ENCODE measurements at regions not wholly inside any gene's neighbourhood (a gene's known extent, or its start where the extent isn't known, plus 50 kb on each side); places are given as distances from the start of the nearest gene placed in this dataset.

GRCh38 chr2:52294628-52295027, 1262.7 kb upstream of the NRXN1 start:
- DNase-seq (ENCODE audit: low spot score) (no peak), ATAC-seq (no peak)
- H3K27ac Mint-ChIP-seq, result peak overlapping the region; percentile 45; the same call in 1 of the 2 replicates
- H3K4me3 Mint-ChIP-seq, result no peak overlapping the region
- H3K27ac ChIP-seq (ENCODE audit: low read depth), result no peak overlapping the region
- TF ChIP-seq ZNF114 (CRISPR knock-in tag; IDR thresholded peaks at IDR 0.05) (no peak), EZH2 (IDR thresholded peaks at IDR 0.05; ENCODE audit: low read depth, unreplicated experiment) (no peak), JUNB (IDR thresholded peaks at IDR 0.05; ENCODE audit: unreplicated experiment) (no peak), ETS1 (IDR thresholded peaks at IDR 0.05) (no peak), POLR2AphosphoS5 (IDR thresholded peaks at IDR 0.05; ENCODE audit: low read depth) (no peak), STAT1 (IDR thresholded peaks at IDR 0.05; ENCODE audit: unreplicated experiment) (no peak), ZNF331 (CRISPR knock-in tag; IDR thresholded peaks at IDR 0.05; ENCODE audit: low read depth) (no peak), CREB1 (CRISPR knock-in tag; IDR thresholded peaks at IDR 0.05; ENCODE audit: low read depth) (no peak), NANOG (IDR thresholded peaks at IDR 0.05; ENCODE audit: borderline replicate concordance) (no peak), EZH2phosphoT487 (IDR thresholded peaks at IDR 0.05; ENCODE audit: unreplicated experiment) (no peak), ZNF462 (CRISPR knock-in tag; IDR thresholded peaks at IDR 0.05) (no peak)
- TF ChIP-seq, protein P1, sequence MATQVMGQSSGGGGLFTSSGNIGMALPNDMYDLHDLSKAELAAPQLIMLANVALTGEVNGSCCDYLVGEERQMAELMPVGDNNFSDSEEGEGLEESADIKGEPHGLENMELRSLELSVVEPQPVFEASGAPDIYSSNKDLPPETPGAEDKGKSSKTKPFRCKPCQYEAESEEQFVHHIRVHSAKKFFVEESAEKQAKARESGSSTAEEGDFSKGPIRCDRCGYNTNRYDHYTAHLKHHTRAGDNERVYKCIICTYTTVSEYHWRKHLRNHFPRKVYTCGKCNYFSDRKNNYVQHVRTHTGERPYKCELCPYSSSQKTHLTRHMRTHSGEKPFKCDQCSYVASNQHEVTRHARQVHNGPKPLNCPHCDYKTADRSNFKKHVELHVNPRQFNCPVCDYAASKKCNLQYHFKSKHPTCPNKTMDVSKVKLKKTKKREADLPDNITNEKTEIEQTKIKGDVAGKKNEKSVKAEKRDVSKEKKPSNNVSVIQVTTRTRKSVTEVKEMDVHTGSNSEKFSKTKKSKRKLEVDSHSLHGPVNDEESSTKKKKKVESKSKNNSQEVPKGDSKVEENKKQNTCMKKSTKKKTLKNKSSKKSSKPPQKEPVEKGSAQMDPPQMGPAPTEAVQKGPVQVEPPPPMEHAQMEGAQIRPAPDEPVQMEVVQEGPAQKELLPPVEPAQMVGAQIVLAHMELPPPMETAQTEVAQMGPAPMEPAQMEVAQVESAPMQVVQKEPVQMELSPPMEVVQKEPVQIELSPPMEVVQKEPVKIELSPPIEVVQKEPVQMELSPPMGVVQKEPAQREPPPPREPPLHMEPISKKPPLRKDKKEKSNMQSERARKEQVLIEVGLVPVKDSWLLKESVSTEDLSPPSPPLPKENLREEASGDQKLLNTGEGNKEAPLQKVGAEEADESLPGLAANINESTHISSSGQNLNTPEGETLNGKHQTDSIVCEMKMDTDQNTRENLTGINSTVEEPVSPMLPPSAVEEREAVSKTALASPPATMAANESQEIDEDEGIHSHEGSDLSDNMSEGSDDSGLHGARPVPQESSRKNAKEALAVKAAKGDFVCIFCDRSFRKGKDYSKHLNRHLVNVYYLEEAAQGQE (IDR thresholded peaks at IDR 0.05; ENCODE audit: unreplicated experiment), result no peak
- TF ChIP-seq, protein P2, sequence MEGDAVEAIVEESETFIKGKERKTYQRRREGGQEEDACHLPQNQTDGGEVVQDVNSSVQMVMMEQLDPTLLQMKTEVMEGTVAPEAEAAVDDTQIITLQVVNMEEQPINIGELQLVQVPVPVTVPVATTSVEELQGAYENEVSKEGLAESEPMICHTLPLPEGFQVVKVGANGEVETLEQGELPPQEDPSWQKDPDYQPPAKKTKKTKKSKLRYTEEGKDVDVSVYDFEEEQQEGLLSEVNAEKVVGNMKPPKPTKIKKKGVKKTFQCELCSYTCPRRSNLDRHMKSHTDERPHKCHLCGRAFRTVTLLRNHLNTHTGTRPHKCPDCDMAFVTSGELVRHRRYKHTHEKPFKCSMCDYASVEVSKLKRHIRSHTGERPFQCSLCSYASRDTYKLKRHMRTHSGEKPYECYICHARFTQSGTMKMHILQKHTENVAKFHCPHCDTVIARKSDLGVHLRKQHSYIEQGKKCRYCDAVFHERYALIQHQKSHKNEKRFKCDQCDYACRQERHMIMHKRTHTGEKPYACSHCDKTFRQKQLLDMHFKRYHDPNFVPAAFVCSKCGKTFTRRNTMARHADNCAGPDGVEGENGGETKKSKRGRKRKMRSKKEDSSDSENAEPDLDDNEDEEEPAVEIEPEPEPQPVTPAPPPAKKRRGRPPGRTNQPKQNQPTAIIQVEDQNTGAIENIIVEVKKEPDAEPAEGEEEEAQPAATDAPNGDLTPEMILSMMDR (conservative IDR thresholded peaks at IDR 0.05; ENCODE audit: low read depth in 2 of 2), result no peak
- no peaks in the 10 kb centered on the region for H3F3A ChIP-seq (replicated peaks; ENCODE audit: low read depth)
- no peaks in the 10 kb centered on the region for H3K27me3 ChIP-seq (ENCODE audit: insufficient read depth)
- no peak overlapping the region; the same call in 1 of the 2 replicates for H2AFZ ChIP-seq
- H3K4me1 ChIP-seq (ENCODE audit: insufficient read depth), result peaks cover 43% of the 10 kb centered on the region
- no peak overlapping the region for H3K4me3 ChIP-seq
- no peaks in the 10 kb centered on the region for H4K20me1 ChIP-seq (replicated peaks; ENCODE audit: insufficient read depth)
- peaks cover 36% of the 10 kb centered on the region for H3K4me1 Mint-ChIP-seq
- peaks cover 17% of the 10 kb centered on the region for H3K36me3 Mint-ChIP-seq (ENCODE audit: low read depth)
- H3K9me2 ChIP-seq (ENCODE audit: insufficient read depth), result no peaks in the 10 kb centered on the region
- H3K4me2 ChIP-seq, result no peak overlapping the region
- peaks cover 17% of the 10 kb centered on the region for H3K9me3 Mint-ChIP-seq
- no peaks in the 10 kb centered on the region for H3K79me2 ChIP-seq (replicated peaks; ENCODE audit: insufficient read depth)
- no peaks in the 10 kb centered on the region for H3K36me3 ChIP-seq (ENCODE audit: insufficient read depth)
- H3K27me3 Mint-ChIP-seq (ENCODE audit: insufficient read depth, low read depth, poor library complexity), result no peaks in the 10 kb centered on the region

Measured in GM23338 (cell line).